CD4-positive, CD25-positive, alpha-beta regulatory T cell (primary cell): ENCODE measurements at regions not wholly inside any gene's neighbourhood (a gene's known extent, or its start where the extent isn't known, plus 50 kb on each side); places are given as distances from the start of the nearest gene placed in this dataset.
"Not testable (repeated sequence)": the region's sequence is repeated elsewhere in the genome, so short reads cannot be mapped to it uniquely, and the experiment has no call there.

Source experiments
- ATAC-seq, 2 donors: fragments of 150-1000 bp; cut with Tn5 transposase; one replicate each; pipeline ENCODE4 v1.10.0; 2021; ENCODE audit warnings: low read depth in 2 of 2, moderate number of reproducible peaks in 2 of 2, moderate library complexity in 1 of 2
- DNase-seq, 3 donors: peaks; one replicate each; pipeline versions ENCODE4 v3.0.0 to v3.0.0-alpha.2; 2012 to 2022; ENCODE audit warnings: mixed read lengths in 1 of 3
- H3K27ac ChIP-seq: one replicate; pipeline ENCODE4 v1.7.0; 2013; ENCODE audit warnings: mild to moderate bottlenecking, low read length; ENCODE audit not compliant: insufficient read depth, poor library complexity, severe bottlenecking
- H3K27me3 ChIP-seq: one replicate; pipeline ENCODE4 v1.7.0; 2013; ENCODE audit warnings: low read length; ENCODE audit not compliant: control insufficient read depth, insufficient read depth
- H3K36me3 ChIP-seq: one replicate; pipeline ENCODE4 v1.7.0; 2013; ENCODE audit warnings: mild to moderate bottlenecking, low read length, moderate library complexity; ENCODE audit not compliant: control insufficient read depth, insufficient read depth
- H3K4me1 ChIP-seq: 2 replicates; pipeline ENCODE4 v1.7.0; 2013; ENCODE audit warnings: mild to moderate bottlenecking, low read length; ENCODE audit not compliant: insufficient read depth, control insufficient read depth, poor library complexity, severe bottlenecking
- H3K4me3 ChIP-seq: one replicate; pipeline ENCODE4 v1.7.0; 2013; ENCODE audit warnings: low read depth, mild to moderate bottlenecking, low read length, moderate library complexity
- H3K9me3 ChIP-seq, 2 experiments: 1 replicate in 1 of 2; 2 replicates in 1 of 2; pipeline ENCODE4 v1.7.0; 2013; ENCODE audit warnings: low read length in 2 of 2, mild to moderate bottlenecking in 1 of 2, moderate library complexity in 1 of 2; ENCODE audit not compliant: control insufficient read depth in 2 of 2
- H3K27ac Mint-ChIP-seq, 3 donors: one replicate each; pipeline ENCODE4 v1.8.0; 2020 to 2022; ENCODE audit warnings: mild to moderate bottlenecking in 3 of 3, mixed read lengths in 3 of 3, moderate library complexity in 2 of 3
- H3K27me3 Mint-ChIP-seq: one replicate; pipeline ENCODE4 v1.8.0; 2022; ENCODE audit warnings: mild to moderate bottlenecking, mixed read lengths
- H3K36me3 Mint-ChIP-seq: one replicate; pipeline ENCODE4 v1.8.0; 2020; ENCODE audit warnings: mixed read lengths
- H3K4me1 Mint-ChIP-seq, 4 donors: one replicate each; pipeline ENCODE4 v1.8.0; 2020 to 2022; ENCODE audit warnings: mixed read lengths in 4 of 4, mild to moderate bottlenecking in 1 of 4
- H3K4me3 Mint-ChIP-seq, 4 donors: one replicate each; pipeline ENCODE4 v1.8.0; 2020 to 2022; ENCODE audit warnings: mild to moderate bottlenecking in 4 of 4, mixed read lengths in 4 of 4, moderate library complexity in 3 of 4
- H3K9me3 Mint-ChIP-seq, 7 donors: one replicate each; pipeline ENCODE4 v1.8.0; 2020 to 2022; ENCODE audit warnings: mixed read lengths in 7 of 7, mild to moderate bottlenecking in 3 of 7, moderate library complexity in 2 of 7

GRCh38 chr7:84908196-84908793 lies 278.6 kb downstream of the SEMA3D start:
- no peaks in the 10 kb centered on the region for H3K4me1 Mint-ChIP-seq

GRCh38 chr7:84906889-84907288 lies 280.0 kb downstream of the SEMA3D start:
- no peaks in the 10 kb centered on the region for H3K4me1 Mint-ChIP-seq
- no peaks in the 10 kb centered on the region for H3K27me3 Mint-ChIP-seq
- DNase-seq (no peak), ATAC-seq (no peak)
- H3K4me3 ChIP-seq = no peak overlapping the region
- no peak overlapping the region for H3K4me3 Mint-ChIP-seq
- H3K9me3 ChIP-seq = peaks cover 0 to 5% of the 10 kb centered on the region in 2 experiments
- no peaks in the 10 kb centered on the region for H3K4me1 ChIP-seq
- no peaks in the 10 kb centered on the region for H3K27me3 ChIP-seq
- H3K27ac ChIP-seq = no peak overlapping the region
- H3K36me3 ChIP-seq = no peaks in the 10 kb centered on the region
- H3K36me3 Mint-ChIP-seq = no peaks in the 10 kb centered on the region
- peaks cover 0 to 12% (median 5%) of the 10 kb centered on the region in 7 donors for H3K9me3 Mint-ChIP-seq
- no peak overlapping the region for H3K27ac Mint-ChIP-seq

More at GRCh38 chr7:84908196-84908793, 278.6 kb downstream of the SEMA3D start:
- no peaks in the 10 kb centered on the region for H3K4me1 ChIP-seq
- no peak for ATAC-seq
- peaks cover 0 to 5% of the 10 kb centered on the region in 2 experiments for H3K9me3 ChIP-seq
- Mint-ChIP-seq H3K27ac (peak overlapping the region in 1 of 3 donors; percentile 66), H3K9me3 (peaks cover 0 to 8% (median 5%) of the 10 kb centered on the region in 7 donors), H3K4me3 (no peak overlapping the region), H3K36me3 (no peaks in the 10 kb centered on the region), H3K27me3 (no peaks in the 10 kb centered on the region)
- H3K27ac ChIP-seq = no peak overlapping the region
- no peaks in the 10 kb centered on the region for H3K27me3 ChIP-seq
- no peak overlapping the region for H3K4me3 ChIP-seq
- H3K36me3 ChIP-seq = no peaks in the 10 kb centered on the region
- DNase-seq = no peak

- H3K9me3 ChIP-seq = peaks cover 0 to 2% of the 10 kb centered on the region in 2 experiments
Observed at GRCh38 chr7:84904561-84904960, 282.3 kb downstream of the SEMA3D start.

GRCh38 chr7:84901366-84901765 lies 285.5 kb downstream of the SEMA3D start:
- no peaks in the 10 kb centered on the region for H3K36me3 Mint-ChIP-seq
- H3K9me3 ChIP-seq = no peaks in the 10 kb centered on the region
- no peaks in the 10 kb centered on the region for H3K27me3 Mint-ChIP-seq

More at GRCh38 chr7:84904561-84904960, 282.3 kb downstream of the SEMA3D start:
- Mint-ChIP-seq H3K36me3 (no peaks in the 10 kb centered on the region), H3K9me3 (peaks cover 0 to 11% (median 5%) of the 10 kb centered on the region in 7 donors), H3K27me3 (no peaks in the 10 kb centered on the region), H3K27ac (no peak overlapping the region), H3K4me1 (no peaks in the 10 kb centered on the region), H3K4me3 (no peak overlapping the region)
- no peaks in the 10 kb centered on the region for H3K27me3 ChIP-seq
- H3K27ac ChIP-seq = no peak overlapping the region
- DNase-seq = no peak
- H3K4me3 ChIP-seq = no peak overlapping the region
- no peaks in the 10 kb centered on the region for H3K36me3 ChIP-seq
- no peak for ATAC-seq
- no peaks in the 10 kb centered on the region for H3K4me1 ChIP-seq

GRCh38 chr7:84900215-84900614 lies 286.6 kb downstream of the SEMA3D start:
- Mint-ChIP-seq H3K4me1 (no peaks in the 10 kb centered on the region), H3K27ac (no peak overlapping the region), H3K36me3 (no peaks in the 10 kb centered on the region), H3K9me3 (peaks cover 1 to 13% (median 9%) of the 10 kb centered on the region in 7 donors), H3K4me3 (no peak overlapping the region), H3K27me3 (no peaks in the 10 kb centered on the region)
- H3K4me3 ChIP-seq = no peak overlapping the region
- no peaks in the 10 kb centered on the region for H3K27me3 ChIP-seq
- no peak for DNase-seq
- H3K27ac ChIP-seq = no peak overlapping the region
- no peaks in the 10 kb centered on the region for H3K4me1 ChIP-seq
- no peak for ATAC-seq
- no peaks in the 10 kb centered on the region for H3K36me3 ChIP-seq
- no peaks in the 10 kb centered on the region for H3K9me3 ChIP-seq

More at GRCh38 chr7:84901366-84901765, 285.5 kb downstream of the SEMA3D start:
- Mint-ChIP-seq H3K9me3 (peaks cover 1 to 11% (median 10%) of the 10 kb centered on the region in 7 donors), H3K4me3 (no peak overlapping the region), H3K27ac (no peak overlapping the region), H3K4me1 (no peaks in the 10 kb centered on the region)
- DNase-seq = no peak
- no peak overlapping the region for H3K27ac ChIP-seq
- H3K4me1 ChIP-seq = no peaks in the 10 kb centered on the region
- no peak overlapping the region for H3K4me3 ChIP-seq
- no peaks in the 10 kb centered on the region for H3K36me3 ChIP-seq
- H3K27me3 ChIP-seq = no peaks in the 10 kb centered on the region
- no peak for ATAC-seq

- no peak for ATAC-seq
- H3K4me3 Mint-ChIP-seq = no peak overlapping the region
Observed at GRCh38 chr7:84895563-84895962, 291.3 kb downstream of the SEMA3D start.

GRCh38 chr7:84883570-84883969 lies 303.3 kb downstream of the SEMA3D start:
- not testable (repeated sequence) for H3K27me3 Mint-ChIP-seq, DNase-seq, H3K27ac ChIP-seq, H3K9me3 ChIP-seq, H3K4me1 ChIP-seq, ATAC-seq, H3K27me3 ChIP-seq, H3K4me3 Mint-ChIP-seq, H3K27ac Mint-ChIP-seq, H3K4me1 Mint-ChIP-seq, H3K4me3 ChIP-seq, H3K36me3 Mint-ChIP-seq, H3K36me3 ChIP-seq
- peaks cover 4 to 39% (median 12%) of the 10 kb centered on the region in 7 donors for H3K9me3 Mint-ChIP-seq

More at GRCh38 chr7:84895563-84895962, 291.3 kb downstream of the SEMA3D start:
- H3K4me3 ChIP-seq = no peak overlapping the region
- no peaks in the 10 kb centered on the region for H3K9me3 ChIP-seq
- Mint-ChIP-seq H3K27me3 (no peaks in the 10 kb centered on the region), H3K4me1 (no peaks in the 10 kb centered on the region), H3K9me3 (peaks cover 1 to 13% (median 7%) of the 10 kb centered on the region in 7 donors), H3K36me3 (no peaks in the 10 kb centered on the region), H3K27ac (no peak overlapping the region)
- H3K4me1 ChIP-seq = no peaks in the 10 kb centered on the region
- H3K27ac ChIP-seq = no peak overlapping the region
- H3K36me3 ChIP-seq = no peaks in the 10 kb centered on the region
- no peak for DNase-seq
- H3K27me3 ChIP-seq = no peaks in the 10 kb centered on the region

GRCh38 chr7:84880326-84880997 lies 306.4 kb downstream of the SEMA3D start:
- ATAC-seq = not testable (repeated sequence)

More at GRCh38 chr7:84880326-84880997, 306.4 kb downstream of the SEMA3D start:
- not testable (repeated sequence) for H3K9me3 ChIP-seq, H3K27me3 ChIP-seq, H3K36me3 ChIP-seq, H3K27me3 Mint-ChIP-seq, H3K4me1 Mint-ChIP-seq, DNase-seq, H3K4me3 ChIP-seq, H3K4me1 ChIP-seq, H3K27ac Mint-ChIP-seq, H3K27ac ChIP-seq, H3K36me3 Mint-ChIP-seq, H3K4me3 Mint-ChIP-seq
- H3K9me3 Mint-ChIP-seq = peaks cover 4 to 39% (median 11%) of the 10 kb centered on the region in 7 donors
